GM12878 (cell line): ENCODE measurements at regions not wholly inside any gene's neighbourhood (a gene's known extent, or its start where the extent isn't known, plus 50 kb on each side); places are given as distances from the start of the nearest gene placed in this dataset.
"Not testable (repeated sequence)": the region's sequence is repeated elsewhere in the genome, so short reads cannot be mapped to it uniquely, and the experiment has no call there.

Experiments used
- ATAC-seq: fragments of 200-7000 bp; cut with Tn5 transposase; 3 replicates; pipeline ENCODE4 v1.9.1; 2020; ENCODE audit warnings: mild to moderate bottlenecking, moderate library complexity
- BruUV-seq: library from RNA; stranded (reverse); fragments of 400-500 nt; replicated peaks from 2 replicates; lab custom pipeline; 2021; lab: Mats Ljungman, UMichigan
- CTCF ChIA-PET: fragments of 300-600 bp; sonication (Branson Sonifier 250); formaldehyde crosslinking; extraction: SDS; loops from one replicate; lab custom pipeline; 2021; ENCODE audit warnings: inconsistent platforms; lab: Yijun Ruan, JAX
- POLR2A ChIA-PET: fragments of 350-600 bp; formaldehyde crosslinking; extraction: SDS; loops from one replicate; lab custom pipeline; 2021; ENCODE audit warnings: inconsistent platforms; lab: Charles Lee
- RAD21 ChIA-PET: fragments of 300-600 bp; sonication (Branson Sonifier 250); formaldehyde crosslinking; loops from one replicate; lab custom pipeline; 2023; ENCODE audit warnings: antibody characterized with exemption; ENCODE audit not compliant: unreplicated experiment; lab: Charles Lee
- SMC1A ChIA-PET: fragments of 300-600 bp; sonication (Branson Sonifier 250); formaldehyde crosslinking; loops from one replicate; lab custom pipeline; 2023; ENCODE audit not compliant: unreplicated experiment, uncharacterized antibody; lab: Charles Lee
- DNase-seq: peaks from one replicate; pipeline ENCODE4 v3.0.0-alpha.2; 2011; ENCODE audit warnings: low read depth, low spot score
- FAIRE-seq: peaks from 3 replicates; lab custom pipeline; 2011; peaks lifted over from hg19 to GRCh38; lab: Jason Lieb, UNC
- H2AFZ ChIP-seq: 2 replicates; pipeline ENCODE4 v1.6.0; 2011; ENCODE audit warnings: low read depth, low read length, control low read depth; ENCODE audit not compliant: control insufficient read depth
- H3K27ac ChIP-seq: 2 replicates; pipeline ENCODE4 v1.5.1; 2011; ENCODE audit warnings: control low read depth; ENCODE audit not compliant: control insufficient read depth, insufficient read depth
- H3K27me3 ChIP-seq, 2 experiments: replicated peaks in 1 of 2; 2 replicates each; pipeline versions ENCODE4 v1.6.0 to v1.6.1; 2011; ENCODE audit warnings: low read length in 1 of 2; ENCODE audit not compliant: control insufficient read depth in 2 of 2, insufficient read depth in 2 of 2
- H3K36me3 ChIP-seq, 2 experiments: 2 replicates each; pipeline ENCODE4 v1.5.1; 2011; ENCODE audit warnings: low read length in 1 of 2; ENCODE audit not compliant: control insufficient read depth in 2 of 2, insufficient read depth in 2 of 2
- H3K4me1 ChIP-seq: 2 replicates; pipeline ENCODE4 v1.6.1; 2011; ENCODE audit warnings: mild to moderate bottlenecking, low read length, moderate library complexity, mixed read lengths; ENCODE audit not compliant: control insufficient read depth, insufficient read depth
- H3K4me2 ChIP-seq: 2 replicates; pipeline ENCODE4 v1.6.0; 2011; ENCODE audit warnings: control low read depth; ENCODE audit not compliant: control insufficient read depth, insufficient read depth
- H3K4me3 ChIP-seq: fragments of 200-600 bp; sonication (generic); 2 replicates; pipeline ENCODE4 v1.5.1; 2016
- H3K79me2 ChIP-seq: 2 replicates; pipeline ENCODE4 v1.6.0; 2011; ENCODE audit warnings: low read length; ENCODE audit not compliant: control insufficient read depth, insufficient read depth
- H3K9ac ChIP-seq: 2 replicates; pipeline ENCODE4 v1.8.0; 2011; ENCODE audit warnings: low read length, control low read depth, mixed read lengths; ENCODE audit not compliant: control insufficient read depth, insufficient read depth
- H3K9me3 ChIP-seq: replicated peaks from 3 replicates; pipeline ENCODE4 v1.5.1; 2011; ENCODE audit warnings: mild to moderate bottlenecking, low read length; ENCODE audit not compliant: control insufficient read depth, insufficient read depth
- H4K20me1 ChIP-seq: 2 replicates; pipeline ENCODE4 v1.6.0; 2011; ENCODE audit not compliant: control insufficient read depth, insufficient read depth
- RAD51 ChIP-seq: fragments of 450-650 bp; IDR thresholded peaks from 2 replicates; pipeline ENCODE4 v1.6.1; 2016; ENCODE audit warnings: moderate library complexity, mild to moderate bottlenecking, inconsistent platforms
- WGBS: methylation state at CpG from one replicate; pipeline ENCODE4 v1.1.6; 2016; ENCODE audit warnings: low lambda C conversion rate; ENCODE audit not compliant: insufficient replicate concordance, insufficient coverage; ENCODE audit errors: missing lambda C conversion rate; 5-methylcytosine and 5-hydroxymethylcytosine counted together
- in situ Hi-C: fragments of 300-500 bp; cut with MboI; formaldehyde crosslinking; loops from 9 replicates; pipeline ENCODE4 v1.14.3; 2018; ENCODE audit warnings: mixed read lengths
- intact Hi-C: fragments of 100-400 bp; cut with micrococcal nuclease; formaldehyde crosslinking; loops from one replicate; pipeline ENCODE4 v1.14.2; 2022; ENCODE audit not compliant: unreplicated experiment

DNA sequence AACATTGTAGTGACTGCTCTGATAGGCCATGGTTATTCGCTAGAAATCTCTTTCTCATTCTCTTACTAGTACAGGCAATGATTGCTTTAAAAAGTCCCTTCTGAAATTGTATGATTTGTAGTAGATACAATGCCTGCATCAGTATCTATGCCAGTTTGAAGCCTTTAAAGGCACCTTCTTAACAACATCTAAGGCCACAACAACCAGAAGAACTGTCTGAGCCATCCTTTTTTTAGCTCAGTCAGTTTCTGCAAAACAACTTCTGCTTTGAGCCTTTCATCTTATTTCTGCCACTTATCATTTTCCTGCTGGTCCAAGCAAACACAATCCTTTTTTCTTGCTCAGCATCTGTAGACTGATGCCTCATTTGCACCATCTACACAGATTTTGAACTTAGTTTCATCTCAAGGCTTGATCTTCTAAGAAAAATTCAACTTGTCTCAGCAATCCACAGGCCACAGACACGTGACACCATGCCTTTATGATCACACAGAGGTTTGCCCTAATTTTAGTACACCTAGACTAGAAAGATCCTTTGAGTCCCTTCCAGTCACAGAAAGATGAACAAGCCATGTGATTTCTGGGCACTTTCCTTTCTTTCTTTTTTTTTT, 106.1 kb downstream of the DDX11 start:
- peak; percentile 81 for TF ChIP-seq RAD51
- H3K9me3 ChIP-seq, H3K36me3 ChIP-seq, H3K79me2 ChIP-seq, H3K4me1 ChIP-seq, SMC1A ChIA-PET, H2AFZ ChIP-seq, H3K27me3 ChIP-seq, H3K4me3 ChIP-seq, H4K20me1 ChIP-seq, DNase-seq, intact Hi-C loops, CTCF ChIA-PET, H3K27ac ChIP-seq, H3K9ac ChIP-seq, in situ Hi-C loops, RAD21 ChIA-PET, BruUV-seq, POLR2A ChIA-PET, H3K4me2 ChIP-seq: not testable (repeated sequence)
- peak; percentile 50 for ATAC-seq
- WGBS, result 52% methylated on average over 2 of the region's 2 CpGs
- peak; percentile 62 for FAIRE-seq

- SMC1A ChIA-PET, CTCF ChIA-PET: not testable (repeated sequence)
Observed at GRCh38 chr12:31182571-31182970, 108.9 kb downstream of the DDX11 start.

GRCh38 chr12:31183107-31183506, 109.4 kb downstream of the DDX11 start:
- H3K9ac ChIP-seq, POLR2A ChIA-PET, H3K4me3 ChIP-seq, H2AFZ ChIP-seq, SMC1A ChIA-PET, FAIRE-seq, H3K4me2 ChIP-seq, H3K36me3 ChIP-seq, H4K20me1 ChIP-seq, H3K27me3 ChIP-seq, RAD21 ChIA-PET, CTCF ChIA-PET, BruUV-seq, H3K4me1 ChIP-seq, intact Hi-C loops, in situ Hi-C loops, H3K9me3 ChIP-seq, DNase-seq, H3K27ac ChIP-seq, H3K79me2 ChIP-seq: not testable (repeated sequence)
- 10% methylated on average over 1 of the region's 1 CpG for WGBS
- ATAC-seq, result peak; percentile 54; the same call in 2 of the 3 replicates

More at GRCh38 chr12:31182571-31182970, 108.9 kb downstream of the DDX11 start:
- H3K27me3 ChIP-seq, in situ Hi-C loops, H3K4me1 ChIP-seq, H2AFZ ChIP-seq, H4K20me1 ChIP-seq, H3K9ac ChIP-seq, H3K79me2 ChIP-seq, BruUV-seq, intact Hi-C loops, RAD21 ChIA-PET, H3K9me3 ChIP-seq, H3K4me2 ChIP-seq, DNase-seq, H3K4me3 ChIP-seq, FAIRE-seq, H3K27ac ChIP-seq, H3K36me3 ChIP-seq, POLR2A ChIA-PET: not testable (repeated sequence)
- ATAC-seq, result peak; percentile 66

- DNase-seq, H3K27ac ChIP-seq, H2AFZ ChIP-seq, H3K79me2 ChIP-seq, POLR2A ChIA-PET, SMC1A ChIA-PET, FAIRE-seq, H3K4me2 ChIP-seq, H3K9me3 ChIP-seq, H4K20me1 ChIP-seq, H3K4me3 ChIP-seq, H3K27me3 ChIP-seq, ATAC-seq, BruUV-seq, H3K36me3 ChIP-seq, intact Hi-C loops, RAD21 ChIA-PET, H3K9ac ChIP-seq, H3K4me1 ChIP-seq, in situ Hi-C loops, CTCF ChIA-PET: not testable (repeated sequence)
- WGBS, result 100% methylated on average over 1 of the region's 1 CpG
Observed at GRCh38 chr12:31183899-31184298, 110.2 kb downstream of the DDX11 start.
